Lower lobe of right lung (tissue), 2 donors: ENCODE measurements at regions not wholly inside any gene's neighbourhood (a gene's known extent, or its start where the extent isn't known, plus 50 kb on each side); places are given as distances from the start of the nearest gene placed in this dataset.
"Not testable (repeated sequence)": the region's sequence is repeated elsewhere in the genome, so short reads cannot be mapped to it uniquely, and the experiment has no call there.

Source experiments
- ATAC-seq, 2 donors: fragments of 200-7000 bp; cut with Tn5 transposase; one replicate each; pipeline ENCODE4 v1.9.1; 2020 to 2022; ENCODE audit warnings: mild to moderate bottlenecking in 2 of 2, moderate library complexity in 2 of 2
- DNase-seq: peaks from one replicate; pipeline ENCODE4 v3.0.0-alpha.2; 2020
- H3K27ac ChIP-seq: fragments of 200-600 bp; one replicate; pipeline ENCODE4 v1.8.0; 2022
- H3K27me3 ChIP-seq: fragments of 200-600 bp; one replicate; pipeline ENCODE4 v1.8.0; 2022; ENCODE audit warnings: low read depth
- H3K36me3 ChIP-seq: fragments of 200-600 bp; one replicate; pipeline ENCODE4 v1.8.0; 2022; ENCODE audit warnings: mild to moderate bottlenecking
- H3K4me1 ChIP-seq: fragments of 200-600 bp; one replicate; pipeline ENCODE4 v1.8.0; 2022
- H3K4me3 ChIP-seq: fragments of 200-600 bp; one replicate; pipeline ENCODE4 v1.8.0; 2022; ENCODE audit warnings: mild to moderate bottlenecking
- H3K9me3 ChIP-seq: fragments of 200-600 bp; one replicate; pipeline ENCODE4 v1.8.0; 2022
- intact Hi-C: fragments of 100-400 bp; cut with DNase I; formaldehyde crosslinking; loops from one replicate; pipeline ENCODE4 v1.11.0; 2022
- TF ChIP-seq, protein P1 (sequence below): fragments of 200-600 bp; IDR thresholded peaks from one replicate; pipeline ENCODE4 v1.8.0; 2022; ENCODE audit warnings: antibody characterized with exemption, mild to moderate bottlenecking
- donor health status: DM: no; HTN: yes; CAD: no; lungs with severe emphysema.

DNA sequence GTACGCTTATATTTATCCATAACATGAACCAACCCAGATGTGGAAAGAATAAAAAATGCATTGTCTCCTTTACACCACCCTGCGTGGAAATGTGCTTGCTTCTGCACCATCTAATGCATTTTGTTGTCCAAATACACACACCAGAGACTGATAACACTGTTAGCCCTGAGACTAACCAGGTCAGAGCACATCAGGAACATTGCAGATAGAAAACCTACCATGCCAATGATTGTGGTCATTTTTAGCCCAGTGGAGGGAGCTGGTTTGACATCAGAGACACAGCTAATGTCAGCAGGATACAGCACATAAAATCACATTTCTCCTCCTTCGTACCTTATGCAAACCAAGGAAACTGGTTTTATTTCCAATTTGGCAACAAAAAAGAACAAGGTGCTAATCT, 528.7 kb downstream of the DOK5 start:
- no peak for DNase-seq
- Histone ChIP-seq H3K9me3 (no peaks in the 10 kb centered on the region), H3K27me3 (no peaks in the 10 kb centered on the region), H3K4me3 (no peak overlapping the region), H3K27ac (no peak overlapping the region), H3K4me1 (no peaks in the 10 kb centered on the region), H3K36me3 (no peaks in the 10 kb centered on the region)
- ATAC-seq: no peak
- intact Hi-C loops: no loop called here
- TF ChIP-seq, protein P1, sequence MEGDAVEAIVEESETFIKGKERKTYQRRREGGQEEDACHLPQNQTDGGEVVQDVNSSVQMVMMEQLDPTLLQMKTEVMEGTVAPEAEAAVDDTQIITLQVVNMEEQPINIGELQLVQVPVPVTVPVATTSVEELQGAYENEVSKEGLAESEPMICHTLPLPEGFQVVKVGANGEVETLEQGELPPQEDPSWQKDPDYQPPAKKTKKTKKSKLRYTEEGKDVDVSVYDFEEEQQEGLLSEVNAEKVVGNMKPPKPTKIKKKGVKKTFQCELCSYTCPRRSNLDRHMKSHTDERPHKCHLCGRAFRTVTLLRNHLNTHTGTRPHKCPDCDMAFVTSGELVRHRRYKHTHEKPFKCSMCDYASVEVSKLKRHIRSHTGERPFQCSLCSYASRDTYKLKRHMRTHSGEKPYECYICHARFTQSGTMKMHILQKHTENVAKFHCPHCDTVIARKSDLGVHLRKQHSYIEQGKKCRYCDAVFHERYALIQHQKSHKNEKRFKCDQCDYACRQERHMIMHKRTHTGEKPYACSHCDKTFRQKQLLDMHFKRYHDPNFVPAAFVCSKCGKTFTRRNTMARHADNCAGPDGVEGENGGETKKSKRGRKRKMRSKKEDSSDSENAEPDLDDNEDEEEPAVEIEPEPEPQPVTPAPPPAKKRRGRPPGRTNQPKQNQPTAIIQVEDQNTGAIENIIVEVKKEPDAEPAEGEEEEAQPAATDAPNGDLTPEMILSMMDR: no peak

GRCh38 chr20:54995553-54995952, 520.2 kb downstream of the DOK5 start:
- Histone ChIP-seq H3K9me3 (no peaks in the 10 kb centered on the region), H3K4me3 (no peak overlapping the region), H3K27me3 (no peaks in the 10 kb centered on the region), H3K27ac (no peak overlapping the region), H3K36me3 (no peaks in the 10 kb centered on the region), H3K4me1 (no peaks in the 10 kb centered on the region)
- intact Hi-C loops: no loop called here
- DNase-seq (no peak), ATAC-seq (no peak)
- TF ChIP-seq, protein P1: no peak

DNA sequence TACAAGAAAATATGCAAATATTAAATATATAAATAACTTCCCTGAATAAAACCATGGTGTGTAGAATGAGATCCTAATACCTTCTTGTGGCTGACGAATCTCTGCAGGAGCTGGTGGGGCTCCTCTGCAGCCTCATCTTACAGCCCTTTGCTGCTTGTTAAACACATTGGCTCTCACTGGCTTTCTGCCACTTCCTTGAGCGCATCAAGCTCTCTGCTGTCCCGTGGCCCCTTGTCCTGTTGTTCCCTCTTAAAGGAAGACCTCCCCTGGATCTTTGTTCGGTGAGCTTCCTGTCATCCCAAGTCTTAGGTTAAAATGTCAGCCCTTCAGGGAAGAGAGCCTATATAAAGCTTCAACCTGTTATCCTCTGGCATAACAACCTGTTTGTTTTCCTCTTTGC, 519.6 kb downstream of the DOK5 start:
- Histone ChIP-seq H3K4me3 (no peak overlapping the region), H3K9me3 (no peaks in the 10 kb centered on the region), H3K27me3 (no peaks in the 10 kb centered on the region), H3K27ac (no peak overlapping the region), H3K4me1 (no peaks in the 10 kb centered on the region), H3K36me3 (no peaks in the 10 kb centered on the region)
- ATAC-seq (no peak), DNase-seq (no peak)
- intact Hi-C loops: no loop called here
- TF ChIP-seq, protein P1: no peak

DNA sequence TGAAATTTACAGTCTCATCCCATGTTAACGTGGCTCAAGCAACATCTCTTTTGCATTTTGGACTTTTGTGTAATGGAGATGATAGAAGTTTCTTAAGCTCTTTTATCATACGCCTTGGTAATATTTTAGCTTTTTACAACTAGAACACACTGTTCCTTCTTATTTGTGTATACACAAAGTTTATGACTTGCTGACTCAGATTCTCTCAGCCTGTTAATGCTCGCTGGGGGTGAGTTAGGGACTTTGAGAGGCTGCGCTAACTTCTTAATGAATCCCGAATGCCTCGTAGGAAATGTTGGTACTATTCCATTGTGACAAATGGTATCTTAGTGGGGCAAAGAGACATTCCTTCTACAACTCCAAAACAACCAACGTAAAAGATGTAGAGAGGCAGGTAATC, 509.7 kb downstream of the DOK5 start:
- no peaks in the 10 kb centered on the region for H3K36me3 ChIP-seq
- H3K27me3 ChIP-seq: no peaks in the 10 kb centered on the region
- no peaks in the 10 kb centered on the region for H3K9me3 ChIP-seq
- intact Hi-C loops: no loop called here
- H3K4me3 ChIP-seq: no peak overlapping the region
- no peak for DNase-seq
- H3K27ac ChIP-seq: no peak overlapping the region
- TF ChIP-seq, protein P1: no peak
- no peaks in the 10 kb centered on the region for H3K4me1 ChIP-seq
- ATAC-seq: no peak

DNA sequence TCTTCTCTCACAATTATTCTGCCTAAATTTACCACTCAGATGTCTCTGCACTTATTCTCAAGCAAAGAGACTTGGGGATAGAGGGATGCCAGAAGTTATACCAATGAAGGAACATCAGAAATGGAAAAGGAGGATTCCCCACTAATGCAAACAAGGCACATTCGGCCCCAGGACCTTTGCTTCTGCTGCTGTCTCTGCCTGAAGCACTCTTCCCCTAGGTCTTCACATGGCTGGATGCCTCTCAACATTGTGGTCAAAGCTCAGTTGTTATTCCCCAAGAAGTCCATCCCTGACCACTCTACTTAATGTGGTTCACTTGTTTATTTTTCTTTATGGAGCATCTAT, 508.7 kb downstream of the DOK5 start:
- H3K9me3 ChIP-seq: no peaks in the 10 kb centered on the region
- H3K4me3 ChIP-seq: no peak overlapping the region
- TF ChIP-seq, protein P1: no peak
- no peaks in the 10 kb centered on the region for H3K27me3 ChIP-seq
- intact Hi-C loops: no loop called here
- no peak overlapping the region for H3K27ac ChIP-seq
- no peak for DNase-seq
- ATAC-seq: no peak
- H3K4me1 ChIP-seq: no peaks in the 10 kb centered on the region
- H3K36me3 ChIP-seq: no peaks in the 10 kb centered on the region

DNA sequence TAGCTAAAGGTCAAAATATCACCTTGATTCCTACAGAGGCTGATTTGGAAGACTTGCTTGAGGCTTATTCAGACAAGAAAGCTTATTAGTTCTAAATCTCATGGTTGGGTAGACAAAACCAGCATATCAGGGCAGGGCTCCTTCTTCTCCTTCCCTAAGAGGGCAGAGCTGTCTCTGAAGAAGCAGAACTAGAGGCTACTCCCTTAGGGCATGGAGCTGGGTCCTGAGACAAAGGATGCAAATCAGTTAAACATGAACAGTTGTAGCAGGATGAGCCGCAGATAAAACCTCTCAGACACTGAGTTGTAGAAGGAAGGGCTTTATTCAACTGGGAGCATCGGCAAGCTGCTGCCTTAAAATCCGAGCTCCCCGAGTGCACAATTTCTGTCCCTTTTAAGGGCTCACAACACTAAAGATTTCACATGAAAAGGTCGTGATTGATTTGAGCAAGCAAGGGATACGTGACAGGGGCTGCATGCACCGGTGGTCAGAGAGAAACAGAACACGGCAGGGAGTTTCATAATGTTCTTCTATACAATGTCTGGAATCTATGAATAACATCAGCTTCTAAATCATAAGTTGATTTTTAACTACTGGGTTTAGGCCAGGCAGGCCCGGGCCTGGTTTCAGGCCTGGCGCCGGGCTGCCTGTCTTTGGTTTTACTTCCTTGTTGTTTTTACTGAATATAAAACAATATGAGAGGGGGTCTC, 508.2 kb downstream of the DOK5 start:
- DNase-seq, H3K9me3 ChIP-seq, H3K4me1 ChIP-seq, intact Hi-C loops, H3K27me3 ChIP-seq, H3K27ac ChIP-seq, H3K4me3 ChIP-seq, ATAC-seq, H3K36me3 ChIP-seq: not testable (repeated sequence)
